LNCaP clone FGC (cell line): ENCODE measurements at regions not wholly inside any gene's neighbourhood (a gene's known extent, or its start where the extent isn't known, plus 50 kb on each side); places are given as distances from the start of the nearest gene placed in this dataset.
A peak's percentile ranks its signal among the peaks of the same experiment; 100 is the strongest.
"Not testable (repeated sequence)": the region's sequence is repeated elsewhere in the genome, so short reads cannot be mapped to it uniquely, and the experiment has no call there.

Experiments used
- DNase-seq: peaks from one replicate; pipeline ENCODE4 v3.0.0-alpha.2; 2011; ENCODE audit warnings: low read depth
- H3K4me3 ChIP-seq: 2 replicates; pipeline ENCODE4 v1.5.1; 2011; ENCODE audit warnings: mild to moderate bottlenecking, low read depth, low read length, control low read depth
- TF ChIP-seq, protein P1 (sequence below): IDR thresholded peaks from 2 replicates; pipeline ENCODE4 v1.5.1; 2012; ENCODE audit warnings: mild to moderate bottlenecking; ENCODE audit not compliant: control insufficient read depth, insufficient read depth; ENCODE audit errors: extremely low read depth

DNA sequence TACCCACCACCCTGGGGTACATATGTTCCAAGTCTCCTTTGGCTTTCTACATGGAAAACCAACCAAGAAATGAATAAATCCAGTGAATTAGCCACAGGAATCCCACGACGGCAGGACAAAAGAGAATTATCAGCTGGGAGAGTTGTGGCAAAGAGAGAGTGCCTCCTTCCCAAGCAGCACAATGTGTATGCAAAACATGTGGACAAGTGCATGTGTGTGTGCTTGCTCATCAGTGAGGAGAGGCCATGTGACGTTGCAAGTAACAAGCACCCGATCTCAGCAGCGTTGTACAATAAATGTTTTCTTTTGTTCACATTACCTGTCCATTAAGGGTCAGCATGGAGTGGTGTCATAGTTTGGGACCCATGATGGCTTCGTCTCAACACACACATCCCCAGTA lies 50.0 kb upstream of the EMX2 start:
- TF ChIP-seq, protein P1, sequence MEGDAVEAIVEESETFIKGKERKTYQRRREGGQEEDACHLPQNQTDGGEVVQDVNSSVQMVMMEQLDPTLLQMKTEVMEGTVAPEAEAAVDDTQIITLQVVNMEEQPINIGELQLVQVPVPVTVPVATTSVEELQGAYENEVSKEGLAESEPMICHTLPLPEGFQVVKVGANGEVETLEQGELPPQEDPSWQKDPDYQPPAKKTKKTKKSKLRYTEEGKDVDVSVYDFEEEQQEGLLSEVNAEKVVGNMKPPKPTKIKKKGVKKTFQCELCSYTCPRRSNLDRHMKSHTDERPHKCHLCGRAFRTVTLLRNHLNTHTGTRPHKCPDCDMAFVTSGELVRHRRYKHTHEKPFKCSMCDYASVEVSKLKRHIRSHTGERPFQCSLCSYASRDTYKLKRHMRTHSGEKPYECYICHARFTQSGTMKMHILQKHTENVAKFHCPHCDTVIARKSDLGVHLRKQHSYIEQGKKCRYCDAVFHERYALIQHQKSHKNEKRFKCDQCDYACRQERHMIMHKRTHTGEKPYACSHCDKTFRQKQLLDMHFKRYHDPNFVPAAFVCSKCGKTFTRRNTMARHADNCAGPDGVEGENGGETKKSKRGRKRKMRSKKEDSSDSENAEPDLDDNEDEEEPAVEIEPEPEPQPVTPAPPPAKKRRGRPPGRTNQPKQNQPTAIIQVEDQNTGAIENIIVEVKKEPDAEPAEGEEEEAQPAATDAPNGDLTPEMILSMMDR: no peak
- DNase-seq: no peak
- no peak overlapping the region for H3K4me3 ChIP-seq

DNA sequence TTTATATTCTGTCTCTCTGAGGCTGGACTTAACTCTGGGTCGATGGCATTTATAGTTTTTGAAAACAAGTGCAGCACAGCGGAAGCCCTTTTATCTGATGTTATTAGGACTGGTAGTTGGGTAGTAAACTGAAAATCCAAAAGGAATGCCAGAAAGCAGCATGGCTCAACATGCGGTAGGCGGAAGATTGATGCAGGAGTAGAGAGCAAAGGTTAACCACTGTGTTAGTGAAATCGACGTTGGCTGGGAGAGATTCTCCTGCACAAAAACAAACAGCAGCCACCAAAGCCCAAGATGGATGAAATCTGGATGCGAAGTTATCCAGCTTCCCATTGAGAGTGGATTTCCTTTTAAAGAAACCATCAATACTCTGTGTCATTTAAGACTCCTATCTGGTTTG lies 54.5 kb upstream of the EMX2 start:
- no peak overlapping the region for H3K4me3 ChIP-seq
- DNase-seq: no peak
- TF ChIP-seq, protein P1: no peak

GRCh38 chr10:117486606-117487005 lies 55.9 kb upstream of the EMX2 start:
- DNase-seq: no peak
- TF ChIP-seq, protein P1: no peak
- no peak overlapping the region for H3K4me3 ChIP-seq

- TF ChIP-seq, protein P1: no peak
- no peak for DNase-seq
- no peak overlapping the region for H3K4me3 ChIP-seq
These were observed 59.4 kb upstream of the EMX2 start for GRCh38 chr10:117483056-117483590.

DNA sequence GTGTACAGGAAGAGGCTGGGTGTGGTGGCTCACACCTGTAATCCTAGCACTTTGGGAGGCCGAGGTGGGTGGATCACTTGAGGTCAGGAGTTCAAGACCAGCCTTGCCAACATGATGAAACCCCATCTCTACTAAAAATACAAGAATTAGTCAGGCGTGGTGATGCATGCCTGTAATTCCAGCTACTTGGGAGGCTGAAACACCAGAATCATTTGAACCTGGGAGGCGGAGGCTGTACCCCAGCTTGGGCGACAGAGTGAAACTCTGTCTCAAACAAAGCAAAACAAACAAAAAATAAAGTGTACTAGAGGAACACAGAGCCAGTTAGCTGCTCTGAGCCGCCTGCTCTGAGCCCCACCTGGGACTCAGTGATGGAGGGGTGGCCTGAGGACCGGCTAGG lies 61.5 kb upstream of the EMX2 start:
- H3K4me3 ChIP-seq, DNase-seq: not testable (repeated sequence)

DNA sequence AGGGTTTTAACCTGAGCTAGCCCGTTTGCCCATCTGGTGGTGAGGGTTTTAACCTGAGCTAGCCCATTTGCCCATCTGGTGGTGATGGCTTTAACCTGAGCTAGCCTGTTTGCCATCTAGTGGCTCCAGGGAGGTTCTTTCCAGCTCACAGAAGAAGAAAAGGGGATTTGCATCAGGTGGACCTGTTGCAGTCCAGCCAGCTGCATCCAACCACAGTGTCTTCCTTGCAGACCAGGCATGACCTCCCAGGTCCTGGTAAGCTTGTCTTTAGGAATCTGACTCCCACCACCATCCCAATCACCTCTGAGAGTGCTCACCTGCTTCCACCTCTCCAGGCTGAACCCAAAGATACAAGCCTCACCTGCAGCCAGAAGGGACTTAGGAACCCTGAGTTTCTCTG lies 62.4 kb upstream of the EMX2 start:
- H3K4me3 ChIP-seq: no peak overlapping the region
- no peak for DNase-seq
- TF ChIP-seq, protein P1: no peak

DNA sequence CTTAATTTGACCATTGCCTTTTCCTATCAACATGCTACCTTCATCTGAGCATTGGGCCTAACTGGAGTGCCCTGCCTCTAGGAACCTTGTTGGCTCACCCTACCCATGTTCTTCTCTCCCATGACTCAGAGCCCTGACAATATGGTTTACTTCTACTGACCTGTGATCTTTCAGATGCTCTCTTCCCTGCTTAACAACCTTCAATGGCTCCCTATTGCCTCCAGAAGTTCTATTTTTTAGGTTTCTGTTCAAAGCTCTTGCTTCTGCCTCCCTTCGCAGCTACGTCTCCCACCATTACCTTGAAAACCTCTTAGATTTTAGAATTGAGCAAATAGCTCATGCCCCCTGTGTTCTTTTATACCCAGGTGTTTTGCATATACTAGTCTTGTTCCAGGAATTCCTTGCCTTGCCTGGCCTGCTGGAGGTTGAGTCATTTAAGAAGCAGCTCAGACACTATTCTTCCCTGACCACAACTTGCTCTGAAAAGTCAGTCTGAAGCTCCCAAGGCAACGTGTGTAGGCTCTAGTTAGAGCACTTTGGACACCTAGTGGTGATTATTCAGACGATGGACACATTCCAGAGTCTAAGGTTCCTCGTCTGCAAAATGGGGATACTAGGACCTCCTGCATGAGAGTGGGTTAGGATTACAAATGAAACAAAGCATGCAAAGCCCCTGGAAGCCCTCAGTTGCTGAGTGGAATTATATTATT lies 64.4 kb upstream of the EMX2 start:
- H3K4me3 ChIP-seq: no peak overlapping the region
- DNase-seq: no peak
- TF ChIP-seq, protein P1: peak; percentile 36; the same call in 1 of the 2 replicates
